ENCODE measurements at regions not wholly inside any gene's neighbourhood (a gene's known extent, or its start where the extent isn't known, plus 50 kb on each side); places are given as distances from the start of the nearest gene placed in this dataset.

- Histone ChIP-seq H3K4me2 (ENCODE audit: extremely low read depth, insufficient read depth, low read length) (no peak overlapping the region), H3K4me1 (ENCODE audit: control insufficient read depth, extremely low read depth, insufficient read depth, low read length) (peaks cover 2% of the 10 kb centered on the region)
Observed at GRCh38 chr14:100426314-100426713, 103.2 kb downstream of the SLC25A47 start.

GRCh38 chr14:100427166-100427565 is 104.0 kb downstream of the SLC25A47 start:
- no peak for TF ChIP-seq CTCF (conservative IDR thresholded peaks at IDR 0.05 in 1 of 2, IDR thresholded peaks at IDR 0.05 in 1 of 2; ENCODE audit: low read depth in 1 of 2, low read length in 2 of 2)
- no peak for TF ChIP-seq EZH2 (IDR thresholded peaks at IDR 0.05; ENCODE audit: low read length, missing control alignments)
- H3K79me2 ChIP-seq (ENCODE audit: control insufficient read depth, insufficient read depth, low read length) = no peaks in the 10 kb centered on the region

More at GRCh38 chr14:100426314-100426713, 103.2 kb downstream of the SLC25A47 start:
- H3K9ac ChIP-seq (ENCODE audit: insufficient read depth, low read length) = no peak overlapping the region
- H3K27me3 ChIP-seq (ENCODE audit: control insufficient read depth, insufficient read depth, low read length) = no peaks in the 10 kb centered on the region
- H4K20me1 ChIP-seq (ENCODE audit: control insufficient read depth, extremely low read depth, insufficient read depth, low read length) = no peaks in the 10 kb centered on the region
- H3K9me3 ChIP-seq (ENCODE audit: control insufficient read depth, insufficient read depth, low read depth, low read length) = no peaks in the 10 kb centered on the region
- no peaks in the 10 kb centered on the region for H3K79me2 ChIP-seq (ENCODE audit: control insufficient read depth, insufficient read depth, low read length)
- no peak overlapping the region for H2AFZ ChIP-seq (ENCODE audit: low read length)
- no peak overlapping the region for H3K27ac ChIP-seq (ENCODE audit: insufficient read depth, low read length)
- H3K36me3 ChIP-seq (ENCODE audit: control insufficient read depth, insufficient read depth, low read length) = peaks cover 3% of the 10 kb centered on the region
- H3K4me3 ChIP-seq (replicated peaks in 1 of 4; ENCODE audit: control extremely low read depth in 1 of 4, insufficient read depth in 1 of 4, low read depth in 3 of 4, low read length in 4 of 4) = no peak overlapping the region
- no peak for DNase-seq (ENCODE audit: low read depth in 2 of 2)
- no peak for TF ChIP-seq CTCF (conservative IDR thresholded peaks at IDR 0.05 in 1 of 2, IDR thresholded peaks at IDR 0.05 in 1 of 2; ENCODE audit: low read depth in 1 of 2, low read length in 2 of 2)
- no peak for TF ChIP-seq EZH2 (IDR thresholded peaks at IDR 0.05; ENCODE audit: low read length, missing control alignments)

GRCh38 chr14:100428727-100429126 is 105.6 kb downstream of the SLC25A47 start:
- H3K9me3 ChIP-seq (ENCODE audit: control insufficient read depth, insufficient read depth, low read depth, low read length) = no peaks in the 10 kb centered on the region
- peak; percentile 47 to 90 for DNase-seq (ENCODE audit: low read depth in 2 of 2)
- no peaks in the 10 kb centered on the region for H3K27me3 ChIP-seq (ENCODE audit: control insufficient read depth, insufficient read depth, low read length)
- no peak overlapping the region for H2AFZ ChIP-seq (ENCODE audit: low read length)
- TF ChIP-seq EZH2 (IDR thresholded peaks at IDR 0.05; ENCODE audit: low read length, missing control alignments) (no peak), CTCF (conservative IDR thresholded peaks at IDR 0.05 in 1 of 2, IDR thresholded peaks at IDR 0.05 in 1 of 2; ENCODE audit: low read depth in 1 of 2, low read length in 2 of 2) (no peak)
- no peaks in the 10 kb centered on the region for H3K4me1 ChIP-seq (ENCODE audit: control insufficient read depth, extremely low read depth, insufficient read depth, low read length)
- H3K4me2 ChIP-seq (ENCODE audit: extremely low read depth, insufficient read depth, low read length) = no peak overlapping the region
- H3K36me3 ChIP-seq (ENCODE audit: control insufficient read depth, insufficient read depth, low read length) = peaks cover 1% of the 10 kb centered on the region
- H3K4me3 ChIP-seq (replicated peaks in 1 of 4; ENCODE audit: control extremely low read depth in 1 of 4, insufficient read depth in 1 of 4, low read depth in 3 of 4, low read length in 4 of 4) = no peak overlapping the region
- H3K9ac ChIP-seq (ENCODE audit: insufficient read depth, low read length) = no peak overlapping the region
- no peaks in the 10 kb centered on the region for H4K20me1 ChIP-seq (ENCODE audit: control insufficient read depth, extremely low read depth, insufficient read depth, low read length)
- H3K27ac ChIP-seq (ENCODE audit: insufficient read depth, low read length) = no peak overlapping the region
- no peaks in the 10 kb centered on the region for H3K79me2 ChIP-seq (ENCODE audit: control insufficient read depth, insufficient read depth, low read length)

More at GRCh38 chr14:100427166-100427565, 104.0 kb downstream of the SLC25A47 start:
- Histone ChIP-seq H3K4me2 (ENCODE audit: extremely low read depth, insufficient read depth, low read length) (no peak overlapping the region), H3K27me3 (ENCODE audit: control insufficient read depth, insufficient read depth, low read length) (no peaks in the 10 kb centered on the region), H2AFZ (ENCODE audit: low read length) (no peak overlapping the region), H4K20me1 (ENCODE audit: control insufficient read depth, extremely low read depth, insufficient read depth, low read length) (no peaks in the 10 kb centered on the region), H3K4me3 (replicated peaks in 1 of 4; ENCODE audit: control extremely low read depth in 1 of 4, insufficient read depth in 1 of 4, low read depth in 3 of 4, low read length in 4 of 4) (no peak overlapping the region), H3K36me3 (ENCODE audit: control insufficient read depth, insufficient read depth, low read length) (peaks cover 3% of the 10 kb centered on the region), H3K9ac (ENCODE audit: insufficient read depth, low read length) (no peak overlapping the region), H3K9me3 (ENCODE audit: control insufficient read depth, insufficient read depth, low read depth, low read length) (no peaks in the 10 kb centered on the region), H3K27ac (ENCODE audit: insufficient read depth, low read length) (no peak overlapping the region), H3K4me1 (ENCODE audit: control insufficient read depth, extremely low read depth, insufficient read depth, low read length) (peaks cover 2% of the 10 kb centered on the region)
- no peak for DNase-seq (ENCODE audit: low read depth in 2 of 2)

All from fibroblast of lung (primary cell).